Ascending aorta (tissue), 2 donors: ENCODE measurements at regions not wholly inside any gene's neighbourhood (a gene's known extent, or its start where the extent isn't known, plus 50 kb on each side); places are given as distances from the start of the nearest gene placed in this dataset.

ENCODE experiments used
- DNase-seq, 2 donors: peaks; one replicate each; pipeline ENCODE4 v3.0.0-alpha.2; 2019; ENCODE audit warnings: low spot score in 2 of 2
- H3K27ac ChIP-seq, 2 donors: fragments of 200-600 bp; sonication (generic); one replicate each; pipeline ENCODE4 v1.5.1; 2016 to 2017; ENCODE audit warnings: mild to moderate bottlenecking in 1 of 2
- H3K27me3 ChIP-seq: fragments of 200-600 bp; sonication (generic); one replicate; pipeline ENCODE4 v1.5.1; 2017
- H3K36me3 ChIP-seq, 2 donors: fragments of 200-600 bp; sonication (generic); one replicate each; pipeline ENCODE4 v1.5.1; 2016
- H3K4me1 ChIP-seq, 2 donors: fragments of 200-600 bp; sonication (generic); one replicate each; pipeline ENCODE4 v1.5.1; 2016 to 2017; ENCODE audit warnings: mild to moderate bottlenecking in 1 of 2
- H3K4me3 ChIP-seq, 2 donors: fragments of 200-600 bp; sonication (generic); one replicate each; pipeline ENCODE4 v1.5.1; 2016 to 2017; ENCODE audit warnings: mild to moderate bottlenecking in 1 of 2
- H3K9me3 ChIP-seq, 2 donors: fragments of 200-600 bp; sonication (generic); one replicate each; pipeline ENCODE4 v1.5.1; 2016
- CTCF ChIP-seq, 3 experiments: fragments of 200-600 bp in 2 of 3; fragments of 450-650 bp in 1 of 3; sonication (generic) in 2 of 3; IDR thresholded peaks; one replicate each; pipeline ENCODE4 v1.5.1; 2016 to 2019; ENCODE audit warnings: antibody characterized with exemption in 3 of 3, mild to moderate bottlenecking in 1 of 3, moderate library complexity in 1 of 3
- intact Hi-C: fragments of 100-400 bp; cut with DNase I; formaldehyde crosslinking; loops from one replicate; pipeline ENCODE4 v1.15.1; 2023

- DNase-seq, result no peak
- H3K4me3 ChIP-seq, result no peak overlapping the region
- H3K9me3 ChIP-seq, result no peaks in the 10 kb centered on the region
- H3K27me3 ChIP-seq, result no peaks in the 10 kb centered on the region
- no peak for TF ChIP-seq CTCF (IDR thresholded peaks at IDR 0.05)
- H3K27ac ChIP-seq, result no peak overlapping the region
- no peaks in the 10 kb centered on the region for H3K36me3 ChIP-seq
- H3K4me1 ChIP-seq, result no peaks in the 10 kb centered on the region
- intact Hi-C loops, result no loop called here
These were observed 254.3 kb upstream of the LRRC3B start for GRCh38 chr3:26368312-26368711.

GRCh38 chr3:26369133-26369532 is 253.4 kb upstream of the LRRC3B start:
- H3K4me3 ChIP-seq, result no peak overlapping the region
- TF ChIP-seq CTCF (IDR thresholded peaks at IDR 0.05), result no peak
- H3K4me1 ChIP-seq, result no peaks in the 10 kb centered on the region
- H3K9me3 ChIP-seq, result no peaks in the 10 kb centered on the region
- no peaks in the 10 kb centered on the region for H3K36me3 ChIP-seq
- no peak for DNase-seq
- intact Hi-C loops, result no loop called here
- H3K27ac ChIP-seq, result no peak overlapping the region
- H3K27me3 ChIP-seq, result no peaks in the 10 kb centered on the region

GRCh38 chr3:26375843-26376530 is 246.6 kb upstream of the LRRC3B start:
- no peaks in the 10 kb centered on the region for H3K27me3 ChIP-seq
- intact Hi-C loops, result no loop called here
- no peak overlapping the region for H3K27ac ChIP-seq
- no peak for TF ChIP-seq CTCF (IDR thresholded peaks at IDR 0.05)
- no peaks in the 10 kb centered on the region for H3K9me3 ChIP-seq
- no peaks in the 10 kb centered on the region for H3K36me3 ChIP-seq
- DNase-seq, result no peak
- H3K4me3 ChIP-seq, result no peak overlapping the region
- H3K4me1 ChIP-seq, result no peaks in the 10 kb centered on the region

- TF ChIP-seq CTCF (IDR thresholded peaks at IDR 0.05), result no peak
- Histone ChIP-seq H3K36me3 (no peaks in the 10 kb centered on the region), H3K4me3 (no peak overlapping the region), H3K27ac (no peak overlapping the region), H3K9me3 (no peaks in the 10 kb centered on the region), H3K27me3 (no peaks in the 10 kb centered on the region), H3K4me1 (no peaks in the 10 kb centered on the region)
- no peak for DNase-seq
- intact Hi-C loops, result no loop called here
These were observed 241.2 kb upstream of the LRRC3B start for GRCh38 chr3:26381411-26381810.

- Histone ChIP-seq H3K27me3 (no peaks in the 10 kb centered on the region), H3K4me3 (no peak overlapping the region), H3K9me3 (no peaks in the 10 kb centered on the region), H3K27ac (no peak overlapping the region), H3K4me1 (no peaks in the 10 kb centered on the region), H3K36me3 (no peaks in the 10 kb centered on the region)
- intact Hi-C loops, result no loop called here
- no peak for DNase-seq
- TF ChIP-seq CTCF (IDR thresholded peaks at IDR 0.05), result no peak
These were observed 215.9 kb upstream of the LRRC3B start for GRCh38 chr3:26406636-26407035.

- Histone ChIP-seq H3K4me3 (no peak overlapping the region), H3K27me3 (no peaks in the 10 kb centered on the region), H3K9me3 (no peaks in the 10 kb centered on the region), H3K36me3 (no peaks in the 10 kb centered on the region), H3K4me1 (no peaks in the 10 kb centered on the region), H3K27ac (no peak overlapping the region)
- DNase-seq, result no peak
- intact Hi-C loops, result no loop called here
- no peak for TF ChIP-seq CTCF (IDR thresholded peaks at IDR 0.05)
These were observed 204.0 kb upstream of the LRRC3B start for GRCh38 chr3:26418553-26418952.
